Sigmoid colon (tissue), 3 donors: ENCODE measurements at regions not wholly inside any gene's neighbourhood (a gene's known extent, or its start where the extent isn't known, plus 50 kb on each side); places are given as distances from the start of the nearest gene placed in this dataset.

Experiments used
- POLR2A ChIP-seq, 2 donors: fragments of 450-650 bp; IDR thresholded peaks; one replicate each; pipeline ENCODE4 v1.6.1; 2016; ENCODE audit warnings: antibody characterized with exemption in 2 of 2, mild to moderate bottlenecking in 2 of 2, moderate library complexity in 2 of 2
- TF ChIP-seq, protein P1 (sequence below), 4 experiments: fragments of 450-650 bp in 3 of 4; fragments of 200-600 bp in 1 of 4; IDR thresholded peaks; one replicate each; pipeline ENCODE4 v1.5.1; 2016 to 2019; ENCODE audit warnings: antibody characterized with exemption in 4 of 4, mild to moderate bottlenecking in 3 of 4, moderate library complexity in 2 of 4

DNA sequence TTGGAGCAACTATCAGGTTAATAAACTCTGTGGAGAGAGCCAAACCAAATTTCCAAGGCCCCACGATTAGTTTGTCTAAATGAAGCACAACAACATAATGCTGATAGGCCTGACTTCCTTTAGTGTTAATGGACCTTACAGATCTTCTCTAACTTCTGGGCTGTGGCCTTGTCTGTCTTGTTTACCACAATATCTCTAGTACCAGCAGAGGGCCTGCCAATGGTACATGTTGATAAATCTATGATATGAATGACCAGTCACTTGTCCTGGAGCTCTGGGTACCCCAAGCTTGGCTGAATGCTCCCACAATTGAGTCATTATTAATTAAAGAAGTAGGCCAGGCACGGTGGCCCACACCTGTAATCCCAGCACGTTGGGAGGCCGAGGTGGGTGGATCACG, 78.9 kb upstream of the CISTR start:
- TF ChIP-seq, protein P1, sequence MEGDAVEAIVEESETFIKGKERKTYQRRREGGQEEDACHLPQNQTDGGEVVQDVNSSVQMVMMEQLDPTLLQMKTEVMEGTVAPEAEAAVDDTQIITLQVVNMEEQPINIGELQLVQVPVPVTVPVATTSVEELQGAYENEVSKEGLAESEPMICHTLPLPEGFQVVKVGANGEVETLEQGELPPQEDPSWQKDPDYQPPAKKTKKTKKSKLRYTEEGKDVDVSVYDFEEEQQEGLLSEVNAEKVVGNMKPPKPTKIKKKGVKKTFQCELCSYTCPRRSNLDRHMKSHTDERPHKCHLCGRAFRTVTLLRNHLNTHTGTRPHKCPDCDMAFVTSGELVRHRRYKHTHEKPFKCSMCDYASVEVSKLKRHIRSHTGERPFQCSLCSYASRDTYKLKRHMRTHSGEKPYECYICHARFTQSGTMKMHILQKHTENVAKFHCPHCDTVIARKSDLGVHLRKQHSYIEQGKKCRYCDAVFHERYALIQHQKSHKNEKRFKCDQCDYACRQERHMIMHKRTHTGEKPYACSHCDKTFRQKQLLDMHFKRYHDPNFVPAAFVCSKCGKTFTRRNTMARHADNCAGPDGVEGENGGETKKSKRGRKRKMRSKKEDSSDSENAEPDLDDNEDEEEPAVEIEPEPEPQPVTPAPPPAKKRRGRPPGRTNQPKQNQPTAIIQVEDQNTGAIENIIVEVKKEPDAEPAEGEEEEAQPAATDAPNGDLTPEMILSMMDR (IDR thresholded peaks at IDR 0.05), result no peak
- no peak for TF ChIP-seq POLR2A (IDR thresholded peaks at IDR 0.05)
